Stimulated activated CD4-positive, alpha-beta T cell treated with anti-CD3 and anti-CD28 coated beads, Interleukin-12 subunit alpha, Interleukin-12 subunit beta, amount 100 ng/mL, for 48 hours (primary cell): ENCODE measurements at regions not wholly inside any gene's neighbourhood (a gene's known extent, or its start where the extent isn't known, plus 50 kb on each side); places are given as distances from the start of the nearest gene placed in this dataset.

Source experiments
- DNase-seq, 3 donors: peaks; one replicate each; pipeline ENCODE4 v3.0.0-alpha.2; 2020; ENCODE audit warnings: low read depth in 2 of 3, low spot score in 1 of 3

DNA sequence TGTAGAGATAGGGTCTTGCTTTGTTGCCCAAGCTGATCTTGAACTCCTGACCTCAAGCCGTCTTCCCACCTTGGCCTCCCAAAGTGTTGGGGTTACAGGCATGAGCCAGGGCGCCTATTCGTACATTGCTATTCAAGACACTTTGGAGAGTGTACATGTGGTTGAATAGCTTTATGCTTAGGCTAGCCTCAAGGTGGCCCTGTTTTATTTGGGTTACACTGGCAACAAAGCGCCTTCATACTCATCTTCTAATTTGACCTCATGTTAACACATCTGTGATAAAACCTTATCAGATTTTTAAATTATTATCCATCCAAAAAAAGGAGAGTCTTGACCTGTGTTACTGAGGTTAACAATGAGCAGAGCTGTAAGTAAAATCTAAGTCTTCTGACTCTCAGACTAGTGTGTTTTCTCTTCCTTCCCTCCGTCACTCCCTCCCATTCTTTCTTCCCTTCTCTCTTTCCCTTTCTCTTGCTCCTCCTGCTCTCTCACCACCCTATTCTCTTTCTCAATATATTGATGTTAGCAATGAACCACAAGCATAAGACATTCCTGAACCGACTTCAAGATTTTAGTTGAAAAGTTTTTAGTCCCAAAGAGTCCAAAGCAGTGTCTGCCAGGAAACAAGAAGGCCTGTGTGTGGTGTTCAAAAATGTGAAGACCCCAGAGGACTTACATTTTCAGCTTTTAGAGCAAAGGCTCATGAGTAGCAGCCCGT lies 603.7 kb upstream of the CFAP20DC start:
- DNase-seq: no peak

GRCh38 chr3:59644479-59645402 lies 594.9 kb upstream of the CFAP20DC start:
- no peak for DNase-seq

GRCh38 chr3:59641169-59641899 lies 591.5 kb upstream of the CFAP20DC start:
- DNase-seq: no peak

GRCh38 chr3:59632760-59633573 lies 583.1 kb upstream of the CFAP20DC start:
- no peak for DNase-seq

- no peak for DNase-seq
Observed at GRCh38 chr3:59631482-59631881, 581.7 kb upstream of the CFAP20DC start.

DNA sequence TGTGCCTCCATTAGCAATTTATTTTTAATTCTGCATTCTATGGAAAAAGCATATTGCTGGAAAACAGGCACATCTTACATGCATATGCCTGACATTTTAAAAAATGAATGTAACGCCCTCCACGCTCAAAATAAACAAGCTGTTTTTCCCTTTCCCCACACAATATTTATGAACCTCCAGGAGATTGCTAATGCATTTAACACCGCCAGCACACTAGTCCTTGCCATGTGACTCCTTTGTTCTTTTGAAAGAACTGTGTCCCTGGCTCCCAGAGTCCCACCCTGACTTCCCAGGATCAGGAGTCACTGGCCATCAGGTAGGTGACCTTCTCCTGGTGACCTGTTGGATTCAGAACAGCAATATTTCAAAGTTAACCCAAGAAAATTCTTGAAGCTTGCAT lies 571.2 kb upstream of the CFAP20DC start:
- no peak for DNase-seq

DNA sequence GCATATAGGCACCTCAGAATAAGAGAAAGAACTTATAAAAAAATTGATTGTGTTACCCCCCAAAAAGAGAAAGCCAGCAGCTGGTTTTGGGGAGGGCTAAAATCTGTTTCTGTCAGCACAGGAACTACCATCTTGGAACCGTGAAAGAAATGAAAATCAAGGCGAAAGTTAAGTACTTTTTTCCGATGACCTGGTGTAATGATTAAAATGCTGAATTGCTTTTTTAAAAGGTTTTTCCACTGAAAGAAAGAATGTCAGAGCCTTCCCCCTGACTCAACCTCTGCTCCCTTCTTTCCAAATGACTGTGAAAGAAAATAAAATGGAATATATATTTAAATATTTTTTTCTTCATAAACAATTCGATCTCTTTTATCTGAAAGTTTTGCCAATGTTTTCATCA lies 570.5 kb upstream of the CFAP20DC start:
- no peak for DNase-seq

GRCh38 chr3:59612444-59612715 lies 562.6 kb upstream of the CFAP20DC start:
- DNase-seq: no peak

GRCh38 chr3:59611649-59612443 lies 562.0 kb upstream of the CFAP20DC start:
- DNase-seq: no peak

DNA sequence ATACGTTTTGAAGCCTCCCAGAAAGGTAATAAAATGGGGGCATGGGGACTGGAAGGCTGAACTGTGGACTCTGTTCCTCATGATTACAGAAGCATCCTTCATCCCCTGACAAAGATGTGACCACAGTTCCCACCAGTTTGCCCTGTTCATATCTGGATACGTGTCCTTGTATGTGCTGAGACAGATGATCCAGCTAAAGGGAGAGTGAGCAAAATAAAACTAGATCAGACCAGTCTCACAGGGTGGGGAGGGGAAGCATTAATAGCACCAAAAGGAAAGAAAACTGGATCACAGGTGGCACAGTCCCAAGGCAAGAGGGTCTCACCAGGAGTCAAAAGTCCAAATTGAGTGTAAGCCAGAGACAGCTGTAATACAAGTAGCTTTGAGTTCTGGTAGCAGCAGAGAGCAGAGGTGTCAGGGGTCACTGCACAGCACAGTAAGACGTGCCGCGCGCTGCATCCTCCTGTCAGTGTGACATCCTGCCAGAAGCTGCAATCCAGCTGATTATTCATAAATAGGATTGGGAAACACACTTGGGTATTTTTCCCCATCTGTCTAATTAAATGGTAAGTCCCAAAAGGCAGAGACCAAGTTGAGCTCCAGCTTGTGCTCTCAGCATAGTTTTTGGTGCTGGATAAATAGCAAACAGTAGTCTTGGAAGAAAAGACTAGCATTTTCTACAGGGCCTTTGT lies 560.0 kb upstream of the CFAP20DC start:
- no peak for DNase-seq

GRCh38 chr3:59608356-59608755 lies 558.5 kb upstream of the CFAP20DC start:
- DNase-seq: no peak

DNA sequence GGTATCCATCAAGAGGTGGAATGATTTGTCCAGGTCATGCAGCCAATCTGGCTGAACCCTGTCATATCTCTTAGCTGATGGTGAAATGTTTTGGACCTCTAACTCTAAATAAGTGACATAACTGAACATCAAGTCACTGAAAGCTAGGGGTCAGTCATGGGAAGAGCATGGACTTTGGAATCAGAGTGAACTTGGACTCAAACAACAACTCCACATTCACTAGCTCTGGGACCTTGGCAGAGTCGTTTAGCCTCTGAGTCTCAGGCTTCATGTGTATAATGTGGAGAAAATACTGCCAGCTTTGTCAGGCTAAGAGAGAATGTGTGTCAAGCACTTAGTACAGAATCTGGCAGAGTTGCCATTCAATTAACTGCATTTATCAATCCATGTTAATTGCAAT lies 557.8 kb upstream of the CFAP20DC start:
- no peak for DNase-seq

DNA sequence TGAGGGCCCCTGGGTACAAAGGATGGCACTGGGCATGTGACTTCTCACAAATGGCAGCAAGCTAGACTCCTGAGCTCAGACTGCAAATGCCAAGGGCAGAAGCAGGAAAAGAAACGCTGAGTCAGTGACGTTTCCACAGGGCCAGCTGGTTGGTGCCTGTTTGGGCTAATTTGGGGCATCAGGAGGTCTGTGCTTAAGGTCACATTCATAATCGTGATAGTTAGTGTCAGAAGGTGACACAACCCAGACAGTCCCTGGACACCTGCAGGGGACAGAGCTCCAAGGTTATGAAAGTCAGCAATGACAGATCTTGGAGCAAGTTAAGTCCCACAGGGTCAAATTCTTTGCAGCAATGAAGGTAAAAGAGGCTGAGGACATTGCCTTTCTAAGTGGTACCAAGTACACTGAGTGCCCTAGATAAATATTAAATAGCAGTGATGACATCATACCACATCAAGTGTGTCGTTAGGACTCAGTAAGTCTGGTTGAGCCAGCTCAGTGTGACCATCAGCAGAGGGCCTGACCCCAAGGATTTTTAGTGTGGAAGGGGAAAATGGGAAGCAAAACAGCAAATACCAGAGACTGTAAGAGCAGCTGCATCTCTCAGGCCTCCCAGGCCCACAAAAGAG lies 556.9 kb upstream of the CFAP20DC start:
- DNase-seq: no peak

DNA sequence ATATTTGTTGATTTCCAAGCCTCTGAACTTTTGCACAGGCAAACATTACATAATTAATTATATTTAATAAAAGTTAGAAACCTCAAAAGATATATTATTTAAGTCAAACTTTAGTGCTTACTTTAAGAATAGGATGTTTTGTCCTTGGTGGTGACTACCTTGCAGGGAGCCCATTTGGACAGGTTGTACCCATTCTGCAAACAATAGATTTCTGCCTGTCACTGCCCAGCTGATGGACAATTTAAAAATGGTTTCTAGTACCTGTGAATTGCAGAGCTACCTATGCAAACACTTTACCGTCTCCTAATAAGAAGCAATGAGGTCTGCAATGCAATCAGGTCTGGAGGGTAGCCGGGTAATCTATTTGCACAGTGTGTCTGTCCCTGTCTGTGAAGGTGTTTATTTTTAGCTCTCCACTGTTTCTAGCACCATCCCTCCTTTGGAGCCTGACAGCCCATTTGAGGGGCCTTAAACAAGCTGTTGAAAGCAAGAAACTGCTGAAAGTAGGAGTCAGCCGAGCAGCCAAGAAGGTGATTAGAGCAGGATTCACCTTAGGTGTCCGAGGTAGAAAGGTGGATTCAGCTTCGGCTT lies 556.2 kb upstream of the CFAP20DC start:
- no peak for DNase-seq

DNA sequence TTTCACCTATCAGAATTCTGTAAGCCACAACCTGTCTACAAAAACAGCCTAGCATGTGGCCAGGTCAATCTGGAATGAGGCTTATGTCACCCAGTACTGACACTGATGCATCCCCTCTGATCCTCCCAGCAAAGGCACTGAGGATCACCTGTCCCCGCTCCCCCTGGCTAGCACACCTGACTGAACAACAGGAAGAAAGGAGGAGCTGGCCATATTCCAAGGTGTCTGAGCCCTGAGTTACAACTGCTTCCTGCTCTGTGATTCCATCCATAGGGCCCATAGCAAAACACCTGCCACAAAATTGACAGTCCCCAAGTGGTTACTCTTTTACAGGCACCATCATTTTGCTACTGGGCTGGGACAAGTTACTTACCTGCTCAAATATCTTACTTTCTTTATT lies 555.5 kb upstream of the CFAP20DC start:
- no peak for DNase-seq

GRCh38 chr3:59601486-59601885 lies 551.7 kb upstream of the CFAP20DC start:
- DNase-seq: no peak

DNA sequence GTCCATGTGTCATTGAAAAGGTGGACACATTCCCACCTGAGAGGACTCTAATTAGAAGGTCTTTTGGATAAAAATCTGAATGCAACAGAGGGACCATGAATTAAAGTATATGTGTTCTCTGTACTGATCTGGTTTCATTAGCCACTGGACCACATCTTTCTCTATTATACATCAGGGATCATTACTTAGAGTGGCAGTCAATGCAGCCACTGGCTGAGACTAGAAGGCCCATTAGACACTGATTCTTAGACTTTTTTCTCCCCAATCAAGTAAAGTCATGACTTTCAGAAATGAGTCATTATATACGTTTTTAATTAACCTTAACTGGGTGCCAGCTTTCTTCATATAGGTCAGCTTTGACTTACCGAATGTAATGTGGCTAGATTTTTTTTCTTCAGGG lies 550.8 kb upstream of the CFAP20DC start:
- DNase-seq: no peak

- DNase-seq: no peak
Observed at GRCh38 chr3:59596741-59597140, 546.9 kb upstream of the CFAP20DC start.

DNA sequence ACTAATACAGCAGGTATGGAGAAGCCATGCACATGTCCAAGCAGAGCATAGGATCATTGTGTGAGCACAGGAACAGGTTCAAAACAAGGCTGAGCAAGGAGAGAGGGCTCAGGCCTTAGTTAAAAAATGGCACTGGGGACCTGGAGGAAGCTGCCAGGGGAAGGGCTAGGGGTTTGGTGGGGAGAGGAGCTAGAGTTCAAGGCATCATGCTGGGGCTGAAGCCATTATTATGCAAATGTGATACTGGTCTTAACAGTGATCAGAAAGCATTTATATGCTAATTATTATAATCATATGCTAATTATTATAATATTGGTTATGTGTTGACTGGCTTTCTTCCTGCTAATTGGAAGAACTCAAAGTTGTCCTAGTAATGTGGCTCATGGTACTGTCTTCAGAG lies 546.0 kb upstream of the CFAP20DC start:
- DNase-seq: no peak
